ENCODE measurements at regions not wholly inside any gene's neighbourhood (a gene's known extent, or its start where the extent isn't known, plus 50 kb on each side); places are given as distances from the start of the nearest gene placed in this dataset.

DNA sequence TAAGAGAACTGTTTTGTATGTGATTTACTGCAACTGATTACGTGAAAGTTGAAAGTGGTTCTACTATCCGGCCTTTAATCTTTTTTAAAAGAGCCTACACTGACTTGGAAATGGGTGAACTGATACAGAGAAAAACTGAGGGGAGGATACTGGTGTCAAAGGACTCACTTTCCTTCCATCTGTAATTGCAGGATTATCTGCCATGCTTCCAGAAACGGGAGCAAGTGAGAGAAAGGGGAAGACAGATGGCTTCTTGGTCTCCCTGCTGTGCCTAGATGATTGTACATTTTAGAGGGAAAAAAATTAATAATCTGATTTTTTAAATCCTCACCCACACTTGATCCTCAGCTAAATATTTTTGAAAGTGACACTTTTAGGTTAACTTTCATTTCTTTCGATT is 88.3 kb upstream of the GRID2 start:
- TF ChIP-seq, protein P1, sequence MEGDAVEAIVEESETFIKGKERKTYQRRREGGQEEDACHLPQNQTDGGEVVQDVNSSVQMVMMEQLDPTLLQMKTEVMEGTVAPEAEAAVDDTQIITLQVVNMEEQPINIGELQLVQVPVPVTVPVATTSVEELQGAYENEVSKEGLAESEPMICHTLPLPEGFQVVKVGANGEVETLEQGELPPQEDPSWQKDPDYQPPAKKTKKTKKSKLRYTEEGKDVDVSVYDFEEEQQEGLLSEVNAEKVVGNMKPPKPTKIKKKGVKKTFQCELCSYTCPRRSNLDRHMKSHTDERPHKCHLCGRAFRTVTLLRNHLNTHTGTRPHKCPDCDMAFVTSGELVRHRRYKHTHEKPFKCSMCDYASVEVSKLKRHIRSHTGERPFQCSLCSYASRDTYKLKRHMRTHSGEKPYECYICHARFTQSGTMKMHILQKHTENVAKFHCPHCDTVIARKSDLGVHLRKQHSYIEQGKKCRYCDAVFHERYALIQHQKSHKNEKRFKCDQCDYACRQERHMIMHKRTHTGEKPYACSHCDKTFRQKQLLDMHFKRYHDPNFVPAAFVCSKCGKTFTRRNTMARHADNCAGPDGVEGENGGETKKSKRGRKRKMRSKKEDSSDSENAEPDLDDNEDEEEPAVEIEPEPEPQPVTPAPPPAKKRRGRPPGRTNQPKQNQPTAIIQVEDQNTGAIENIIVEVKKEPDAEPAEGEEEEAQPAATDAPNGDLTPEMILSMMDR (conservative IDR thresholded peaks at IDR 0.05): no peak
- no peak for TF ChIP-seq ZFX (IDR thresholded peaks at IDR 0.05)
